ENCODE measurements at regions not wholly inside any gene's neighbourhood (a gene's known extent, or its start where the extent isn't known, plus 50 kb on each side); places are given as distances from the start of the nearest gene placed in this dataset.

- TF ChIP-seq GATA2 (IDR thresholded peaks at IDR 0.05; ENCODE audit: low read depth, low read length), result no peak
- no peak for TF ChIP-seq GATA3 (IDR thresholded peaks at IDR 0.05; ENCODE audit: low read depth, low read length)
Observed at GRCh38 chr9:116002181-116002580, 151.4 kb upstream of the PAPPA start.

All from SH-SY5Y (cell line).